Panc1 (cell line): ENCODE measurements at regions not wholly inside any gene's neighbourhood (a gene's known extent, or its start where the extent isn't known, plus 50 kb on each side); places are given as distances from the start of the nearest gene placed in this dataset.

ENCODE experiments used
- ATAC-seq: fragments of 200-7000 bp; cut with Tn5 transposase; 2 replicates; pipeline ENCODE4 v1.9.1; 2020; ENCODE audit warnings: mild to moderate bottlenecking, moderate library complexity
- BruUV-seq: library from RNA; stranded (reverse); fragments of 400-500 nt; replicated peaks from 2 replicates; lab custom pipeline; 2021; lab: Mats Ljungman, UMichigan
- CTCF ChIA-PET: fragments of 300-600 bp; sonication (Branson Sonifier 250); formaldehyde crosslinking; loops from one replicate; lab custom pipeline; 2022; ENCODE audit warnings: antibody characterized with exemption; lab: Charles Lee
- POLR2A ChIA-PET: fragments of 300-600 bp; sonication (Branson Sonifier 250); formaldehyde crosslinking; loops from one replicate; lab custom pipeline; 2022; ENCODE audit warnings: antibody characterized with exemption; lab: Charles Lee
- DNase-seq: peaks from one replicate; pipeline ENCODE4 v3.0.0-alpha.2; 2010; ENCODE audit warnings: low read depth, low spot score
- H3K27ac ChIP-seq: 2 replicates; pipeline ENCODE4 v1.5.1; 2011; ENCODE audit warnings: mild to moderate bottlenecking, low read length, inconsistent platforms
- H3K27me3 ChIP-seq: fragments of 200-500 bp; sonication (Bioruptor generic); 2 replicates; pipeline ENCODE4 v1.6.0; 2014; ENCODE audit warnings: low read length, inconsistent platforms; ENCODE audit not compliant: control insufficient read depth, insufficient read depth
- H3K36me3 ChIP-seq: fragments of 200-500 bp; sonication (Bioruptor generic); 2 replicates; pipeline ENCODE4 v1.5.1; 2014; ENCODE audit warnings: inconsistent platforms, mild to moderate bottlenecking, low read length, moderate library complexity; ENCODE audit not compliant: control insufficient read depth, insufficient read depth
- H3K4me1 ChIP-seq: 2 replicates; pipeline ENCODE4 v1.5.1; 2011; ENCODE audit warnings: inconsistent platforms, mild to moderate bottlenecking, low read length, moderate library complexity; ENCODE audit not compliant: control insufficient read depth, insufficient read depth
- H3K4me3 ChIP-seq, 2 experiments: 2 replicates each; pipeline ENCODE4 v1.5.1; 2011 to 2012; ENCODE audit warnings: low read depth in 2 of 2, low read length in 2 of 2, mild to moderate bottlenecking in 2 of 2, inconsistent platforms in 1 of 2, moderate library complexity in 1 of 2
- H3K9me3 ChIP-seq: fragments of 200-500 bp; sonication (Bioruptor generic); 2 replicates; pipeline ENCODE4 v1.5.1; 2014; ENCODE audit warnings: low read depth, mild to moderate bottlenecking, inconsistent platforms, low read length, moderate library complexity; ENCODE audit not compliant: control insufficient read depth, insufficient read depth
- POLR2AphosphoS5 ChIP-seq: IDR thresholded peaks from 2 replicates; pipeline ENCODE4 v1.6.1; 2012; ENCODE audit warnings: mild to moderate bottlenecking, low read depth, low read length, moderate library complexity
- SIN3A ChIP-seq: IDR thresholded peaks from 2 replicates; pipeline ENCODE4 v1.6.1; 2012; ENCODE audit warnings: low read depth, mild to moderate bottlenecking, low read length, moderate library complexity, borderline replicate concordance; ENCODE audit not compliant: insufficient read depth
- TCF7L2 ChIP-seq: IDR thresholded peaks from 2 replicates; pipeline ENCODE4 v1.6.1; 2011; ENCODE audit warnings: mild to moderate bottlenecking, low read depth, low read length, inconsistent platforms
- in situ Hi-C: cut with HindIII; loops from 2 replicates; pipeline ENCODE4 v1.10.0; 2016; ENCODE audit warnings: low sequenced_read_pairs, low pct_unique_long_range_greater_than_20kb
- intact Hi-C: fragments of 100-400 bp; cut with micrococcal nuclease; formaldehyde crosslinking; loops from one replicate; pipeline ENCODE4 v1.10.0; 2022; ENCODE audit not compliant: unreplicated experiment
- TF ChIP-seq, protein P1 (sequence below): fragments of 450-650 bp; IDR thresholded peaks from 2 replicates; pipeline ENCODE4 v1.5.1; 2017; ENCODE audit warnings: mild to moderate bottlenecking
- TF ChIP-seq, protein P2 (sequence below), 2 experiments: IDR thresholded peaks; 2 replicates each; pipeline ENCODE4 v1.6.1; 2011 to 2012; ENCODE audit warnings: low read depth in 2 of 2, control low read depth in 1 of 2, low read length in 1 of 2, mild to moderate bottlenecking in 1 of 2, moderate library complexity in 1 of 2; ENCODE audit not compliant: insufficient read depth in 1 of 2

DNA sequence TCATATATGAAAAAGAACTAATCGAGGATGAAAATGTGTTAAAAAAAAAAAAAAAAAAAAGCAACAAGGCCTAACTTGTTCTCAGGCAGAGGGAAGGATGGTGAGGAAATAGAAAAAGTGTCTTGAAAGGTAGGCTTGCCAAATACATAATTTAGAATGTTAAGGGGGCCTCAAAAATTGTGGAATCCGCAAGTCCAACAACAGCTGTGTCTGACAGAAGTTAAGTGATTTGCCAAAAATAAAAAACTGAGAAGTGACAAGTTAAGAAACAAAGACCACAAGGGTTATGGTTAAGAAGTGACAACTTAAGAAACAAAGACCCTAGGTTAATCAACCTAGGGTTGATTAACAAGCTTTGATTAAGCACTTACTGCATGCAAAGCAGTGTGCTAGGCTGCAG is 110.6 kb downstream of the P2RY1 start:
- CTCF ChIA-PET = interaction anchor here (0.7 kb wide), 2 partner anchors 56 to 116 kb away, joined by 3 to 4 read pairs; no protein-coding TSS in a partner anchor
- intact Hi-C loops = no loop called here
- no peaks in the 10 kb centered on the region for H3K36me3 ChIP-seq
- no peaks in the 10 kb centered on the region for H3K27me3 ChIP-seq
- no TSS peak for BruUV-seq
- no peak for ATAC-seq
- POLR2A ChIA-PET = no interaction called here
- no peak overlapping the region for H3K4me3 ChIP-seq
- H3K4me1 ChIP-seq = no peaks in the 10 kb centered on the region
- H3K27ac ChIP-seq = no peak overlapping the region
- in situ Hi-C loops = no loop called here
- DNase-seq = no peak
- TF ChIP-seq TCF7L2 (no peak), POLR2AphosphoS5 (no peak), SIN3A (no peak)
- TF ChIP-seq, protein P1, sequence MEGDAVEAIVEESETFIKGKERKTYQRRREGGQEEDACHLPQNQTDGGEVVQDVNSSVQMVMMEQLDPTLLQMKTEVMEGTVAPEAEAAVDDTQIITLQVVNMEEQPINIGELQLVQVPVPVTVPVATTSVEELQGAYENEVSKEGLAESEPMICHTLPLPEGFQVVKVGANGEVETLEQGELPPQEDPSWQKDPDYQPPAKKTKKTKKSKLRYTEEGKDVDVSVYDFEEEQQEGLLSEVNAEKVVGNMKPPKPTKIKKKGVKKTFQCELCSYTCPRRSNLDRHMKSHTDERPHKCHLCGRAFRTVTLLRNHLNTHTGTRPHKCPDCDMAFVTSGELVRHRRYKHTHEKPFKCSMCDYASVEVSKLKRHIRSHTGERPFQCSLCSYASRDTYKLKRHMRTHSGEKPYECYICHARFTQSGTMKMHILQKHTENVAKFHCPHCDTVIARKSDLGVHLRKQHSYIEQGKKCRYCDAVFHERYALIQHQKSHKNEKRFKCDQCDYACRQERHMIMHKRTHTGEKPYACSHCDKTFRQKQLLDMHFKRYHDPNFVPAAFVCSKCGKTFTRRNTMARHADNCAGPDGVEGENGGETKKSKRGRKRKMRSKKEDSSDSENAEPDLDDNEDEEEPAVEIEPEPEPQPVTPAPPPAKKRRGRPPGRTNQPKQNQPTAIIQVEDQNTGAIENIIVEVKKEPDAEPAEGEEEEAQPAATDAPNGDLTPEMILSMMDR = no peak
- TF ChIP-seq, protein P2, sequence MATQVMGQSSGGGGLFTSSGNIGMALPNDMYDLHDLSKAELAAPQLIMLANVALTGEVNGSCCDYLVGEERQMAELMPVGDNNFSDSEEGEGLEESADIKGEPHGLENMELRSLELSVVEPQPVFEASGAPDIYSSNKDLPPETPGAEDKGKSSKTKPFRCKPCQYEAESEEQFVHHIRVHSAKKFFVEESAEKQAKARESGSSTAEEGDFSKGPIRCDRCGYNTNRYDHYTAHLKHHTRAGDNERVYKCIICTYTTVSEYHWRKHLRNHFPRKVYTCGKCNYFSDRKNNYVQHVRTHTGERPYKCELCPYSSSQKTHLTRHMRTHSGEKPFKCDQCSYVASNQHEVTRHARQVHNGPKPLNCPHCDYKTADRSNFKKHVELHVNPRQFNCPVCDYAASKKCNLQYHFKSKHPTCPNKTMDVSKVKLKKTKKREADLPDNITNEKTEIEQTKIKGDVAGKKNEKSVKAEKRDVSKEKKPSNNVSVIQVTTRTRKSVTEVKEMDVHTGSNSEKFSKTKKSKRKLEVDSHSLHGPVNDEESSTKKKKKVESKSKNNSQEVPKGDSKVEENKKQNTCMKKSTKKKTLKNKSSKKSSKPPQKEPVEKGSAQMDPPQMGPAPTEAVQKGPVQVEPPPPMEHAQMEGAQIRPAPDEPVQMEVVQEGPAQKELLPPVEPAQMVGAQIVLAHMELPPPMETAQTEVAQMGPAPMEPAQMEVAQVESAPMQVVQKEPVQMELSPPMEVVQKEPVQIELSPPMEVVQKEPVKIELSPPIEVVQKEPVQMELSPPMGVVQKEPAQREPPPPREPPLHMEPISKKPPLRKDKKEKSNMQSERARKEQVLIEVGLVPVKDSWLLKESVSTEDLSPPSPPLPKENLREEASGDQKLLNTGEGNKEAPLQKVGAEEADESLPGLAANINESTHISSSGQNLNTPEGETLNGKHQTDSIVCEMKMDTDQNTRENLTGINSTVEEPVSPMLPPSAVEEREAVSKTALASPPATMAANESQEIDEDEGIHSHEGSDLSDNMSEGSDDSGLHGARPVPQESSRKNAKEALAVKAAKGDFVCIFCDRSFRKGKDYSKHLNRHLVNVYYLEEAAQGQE (IDR thresholded peaks at IDR 0.05; ENCODE audit: insufficient read depth in 1 of 2, low read depth in 2 of 2, low read length in 1 of 2) = no peak
- no peaks in the 10 kb centered on the region for H3K9me3 ChIP-seq

DNA sequence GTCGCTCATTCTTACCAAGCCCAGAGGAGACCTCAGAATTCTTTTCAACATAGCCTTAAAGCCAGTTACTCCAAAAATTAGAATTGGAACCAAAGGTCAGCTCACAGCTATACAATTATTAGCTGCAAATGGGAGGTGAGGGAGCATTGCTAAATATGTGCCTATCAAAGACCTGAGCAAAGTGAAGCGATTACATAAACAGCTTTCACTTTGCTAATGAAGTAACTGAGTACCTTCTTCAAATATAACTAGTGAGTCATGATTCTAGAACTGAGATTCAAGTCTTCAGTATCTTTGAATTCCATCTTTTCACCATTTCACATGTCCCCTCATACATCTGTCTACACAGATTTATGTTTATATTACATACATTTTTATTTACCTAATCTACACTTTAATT is 122.6 kb downstream of the P2RY1 start:
- no TSS peak for BruUV-seq
- no peak overlapping the region for H3K27ac ChIP-seq
- in situ Hi-C loops (no loop called here), intact Hi-C loops (no loop called here)
- ATAC-seq (no peak), DNase-seq (no peak)
- no peak overlapping the region for H3K4me3 ChIP-seq
- TF ChIP-seq POLR2AphosphoS5 = no peak
- TF ChIP-seq, protein P2 (IDR thresholded peaks at IDR 0.05; ENCODE audit: insufficient read depth in 1 of 2, low read depth in 2 of 2, low read length in 1 of 2) = no peak
- H3K27me3 ChIP-seq = no peaks in the 10 kb centered on the region
- H3K4me1 ChIP-seq = no peaks in the 10 kb centered on the region
- H3K9me3 ChIP-seq = no peaks in the 10 kb centered on the region
- POLR2A ChIA-PET = no interaction called here
- CTCF ChIA-PET = no interaction called here
- H3K36me3 ChIP-seq = no peaks in the 10 kb centered on the region
